SK-N-SH (cell line): ENCODE measurements at regions not wholly inside any gene's neighbourhood (a gene's known extent, or its start where the extent isn't known, plus 50 kb on each side); places are given as distances from the start of the nearest gene placed in this dataset.

ENCODE experiments used
- ELF1 ChIP-seq: IDR thresholded peaks from 2 replicates; pipeline ENCODE4 v1.4.0; 2012
- EZH2phosphoT487 ChIP-seq: fragments of 200-600 bp; sonication (generic); IDR thresholded peaks from 2 replicates; pipeline ENCODE4 v1.6.1; 2017; ENCODE audit warnings: low read depth, mixed run types, mild to moderate bottlenecking, antibody characterized with exemption, moderate library complexity, borderline replicate concordance
- GATA2 ChIP-seq: sonication (generic); formaldehyde crosslinking; IDR thresholded peaks from 2 replicates; pipeline ENCODE4 v1.5.0; 2020; ENCODE audit warnings: mild to moderate bottlenecking, missing genetic modification reagents
- NRF1 ChIP-seq: IDR thresholded peaks from 2 replicates; pipeline ENCODE4 v1.6.1; 2012; ENCODE audit warnings: low read depth, mild to moderate bottlenecking, low read length

DNA sequence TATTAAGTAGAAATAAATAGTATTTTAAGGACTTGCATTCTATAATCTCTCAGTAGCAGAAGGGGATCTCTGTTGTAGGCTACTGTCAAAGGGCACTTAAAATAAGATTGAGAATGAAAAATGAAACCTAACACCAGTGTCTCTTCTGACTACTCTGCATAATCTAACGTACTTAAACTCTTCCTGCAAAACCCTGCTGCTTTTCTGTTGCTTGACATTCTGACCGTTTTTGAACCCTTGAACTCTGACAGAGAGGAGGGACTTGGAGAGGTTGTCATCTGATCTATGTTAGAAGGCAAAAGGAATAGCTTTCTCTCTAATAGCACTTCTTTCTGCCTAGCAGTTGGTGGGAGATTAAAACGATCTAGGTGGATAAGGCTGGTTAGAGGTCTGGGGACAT is 204.6 kb downstream of the ZIC1 start:
- no peak for TF ChIP-seq EZH2phosphoT487
- no peak for TF ChIP-seq NRF1
- no peak for TF ChIP-seq GATA2 (CRISPR knock-in tag)
- no peak for TF ChIP-seq ELF1
